ENCODE measurements at regions not wholly inside any gene's neighbourhood (a gene's known extent, or its start where the extent isn't known, plus 50 kb on each side); places are given as distances from the start of the nearest gene placed in this dataset.
"Not testable (repeated sequence)": the region's sequence is repeated elsewhere in the genome, so short reads cannot be mapped to it uniquely, and the experiment has no call there.

DNA sequence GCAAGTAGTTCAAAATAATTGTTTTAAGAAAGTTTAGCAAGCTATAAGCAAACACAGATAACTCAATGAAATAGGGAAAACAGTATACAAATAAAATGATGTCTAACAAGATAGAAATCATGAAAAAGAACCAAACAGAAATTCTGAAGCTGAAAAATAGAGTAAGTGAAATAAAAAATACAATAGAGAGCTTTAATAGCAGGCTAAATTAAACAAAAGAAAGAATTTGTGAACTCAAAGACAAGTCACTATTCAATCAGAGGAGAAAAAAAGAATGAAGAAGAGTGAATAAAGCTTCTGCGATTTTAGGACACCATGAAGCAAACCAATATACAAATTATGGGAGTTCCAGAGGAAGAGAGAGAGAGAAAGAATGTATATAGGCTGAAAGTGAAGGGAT lies 576.8 kb downstream of the STK39 start:
- DNase-seq (ENCODE audit: low read depth), result no peak
- TF ChIP-seq, protein P1, sequence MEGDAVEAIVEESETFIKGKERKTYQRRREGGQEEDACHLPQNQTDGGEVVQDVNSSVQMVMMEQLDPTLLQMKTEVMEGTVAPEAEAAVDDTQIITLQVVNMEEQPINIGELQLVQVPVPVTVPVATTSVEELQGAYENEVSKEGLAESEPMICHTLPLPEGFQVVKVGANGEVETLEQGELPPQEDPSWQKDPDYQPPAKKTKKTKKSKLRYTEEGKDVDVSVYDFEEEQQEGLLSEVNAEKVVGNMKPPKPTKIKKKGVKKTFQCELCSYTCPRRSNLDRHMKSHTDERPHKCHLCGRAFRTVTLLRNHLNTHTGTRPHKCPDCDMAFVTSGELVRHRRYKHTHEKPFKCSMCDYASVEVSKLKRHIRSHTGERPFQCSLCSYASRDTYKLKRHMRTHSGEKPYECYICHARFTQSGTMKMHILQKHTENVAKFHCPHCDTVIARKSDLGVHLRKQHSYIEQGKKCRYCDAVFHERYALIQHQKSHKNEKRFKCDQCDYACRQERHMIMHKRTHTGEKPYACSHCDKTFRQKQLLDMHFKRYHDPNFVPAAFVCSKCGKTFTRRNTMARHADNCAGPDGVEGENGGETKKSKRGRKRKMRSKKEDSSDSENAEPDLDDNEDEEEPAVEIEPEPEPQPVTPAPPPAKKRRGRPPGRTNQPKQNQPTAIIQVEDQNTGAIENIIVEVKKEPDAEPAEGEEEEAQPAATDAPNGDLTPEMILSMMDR (IDR thresholded peaks at IDR 0.05; ENCODE audit: low read length, missing control alignments), result no peak
- H3K4me3 ChIP-seq (replicated peaks; ENCODE audit: low read depth, low read length), result no peak overlapping the region

DNA sequence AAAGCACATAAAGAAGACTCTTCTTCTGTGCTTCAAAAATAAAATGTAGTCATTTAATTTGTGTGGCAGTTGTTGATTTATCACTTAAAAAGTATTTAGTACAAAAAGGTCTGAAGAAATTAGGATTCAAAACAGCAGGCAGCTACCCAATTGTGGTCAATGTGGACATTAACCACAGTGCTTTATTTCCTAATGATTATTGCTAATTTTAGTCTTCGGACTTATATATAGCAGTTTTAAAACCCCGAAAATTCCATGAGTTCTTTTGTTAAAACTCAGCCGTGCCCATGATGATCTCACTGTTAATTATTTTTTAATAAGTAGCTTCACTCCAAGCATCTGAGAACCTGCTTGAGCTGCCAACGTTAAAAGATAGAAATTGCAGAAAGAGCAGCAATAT lies 594.3 kb downstream of the STK39 start:
- H3K4me3 ChIP-seq (replicated peaks; ENCODE audit: low read depth, low read length), result no peak overlapping the region
- DNase-seq (ENCODE audit: low read depth), result no peak
- TF ChIP-seq, protein P1 (IDR thresholded peaks at IDR 0.05; ENCODE audit: low read length, missing control alignments), result no peak

DNA sequence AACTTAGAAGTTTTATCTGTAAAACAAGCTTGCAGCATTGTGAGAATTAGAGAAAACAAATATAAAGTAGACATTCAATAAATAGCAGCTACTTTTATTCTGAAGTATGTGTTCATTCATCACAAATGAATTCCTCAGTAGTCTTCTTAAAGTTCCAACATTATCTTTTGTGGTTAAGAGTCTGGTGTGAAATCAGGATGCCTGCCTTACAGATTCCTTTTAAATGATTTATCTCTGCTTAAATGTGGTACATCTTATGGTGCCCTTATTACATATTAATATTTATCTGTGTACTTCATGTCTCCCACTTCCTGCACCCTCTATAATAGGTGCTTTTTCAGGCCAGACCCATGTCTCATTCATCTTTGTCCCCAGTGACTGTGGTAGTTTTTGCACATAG lies 595.0 kb downstream of the STK39 start:
- H3K4me3 ChIP-seq (replicated peaks; ENCODE audit: low read depth, low read length), result no peak overlapping the region
- peak; percentile 8 for DNase-seq (ENCODE audit: low read depth)
- TF ChIP-seq, protein P1 (IDR thresholded peaks at IDR 0.05; ENCODE audit: low read length, missing control alignments), result no peak

DNA sequence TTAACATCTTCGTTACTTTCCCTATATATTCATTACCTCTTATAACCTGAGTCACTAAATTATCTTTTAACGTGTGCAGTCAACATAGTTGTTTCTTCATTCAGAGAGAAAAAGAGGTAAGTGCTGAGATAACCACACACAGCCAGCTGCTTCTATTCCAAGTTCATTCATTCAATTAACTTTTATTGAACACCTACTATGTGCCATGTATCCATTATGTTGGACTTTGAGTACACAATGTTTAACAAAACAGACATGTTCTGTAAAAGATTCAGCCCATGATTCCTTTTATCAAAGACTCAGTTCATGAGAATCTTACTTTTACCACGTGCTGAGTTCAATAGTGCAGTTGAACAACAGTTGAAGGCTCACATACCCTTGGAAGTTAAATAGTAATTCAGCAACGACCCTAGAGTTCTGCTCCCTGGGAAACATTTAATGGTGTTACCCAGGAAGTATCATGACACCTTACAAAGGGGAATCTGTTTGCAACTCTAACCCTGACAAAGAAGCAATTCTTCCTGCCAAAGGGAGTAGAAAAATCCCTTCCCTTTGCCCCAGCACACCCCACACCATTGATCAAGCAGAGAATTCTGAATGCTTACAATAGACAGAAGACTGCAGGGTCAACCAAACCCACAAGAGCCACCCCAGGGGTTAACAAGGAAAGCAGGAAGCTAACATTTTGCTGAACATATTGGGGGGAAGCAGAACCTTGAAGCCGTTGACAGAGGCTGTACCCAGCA lies 595.8 kb downstream of the STK39 start:
- DNase-seq (ENCODE audit: low read depth), result no peak
- no peak overlapping the region for H3K4me3 ChIP-seq (replicated peaks; ENCODE audit: low read depth, low read length)
- TF ChIP-seq, protein P1 (IDR thresholded peaks at IDR 0.05; ENCODE audit: low read length, missing control alignments), result no peak

DNA sequence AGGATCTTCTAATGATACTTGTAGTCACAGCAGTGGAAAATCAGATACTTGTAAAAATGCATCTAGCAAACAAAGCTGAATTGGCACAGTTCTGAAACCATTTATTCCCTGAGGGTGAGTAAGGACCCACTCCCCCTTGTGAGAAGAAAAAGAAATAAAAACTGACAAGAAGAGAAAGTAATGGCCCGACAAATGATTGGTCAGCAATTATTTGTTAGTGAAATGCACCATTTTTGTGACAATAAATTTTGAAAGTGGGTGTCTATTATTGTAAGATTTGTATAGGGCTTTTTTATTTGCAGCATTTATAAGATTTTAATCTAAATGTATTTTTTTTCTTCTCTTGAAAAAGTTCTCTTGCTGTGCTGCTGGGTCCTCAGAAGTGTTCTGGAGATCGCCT lies 600.8 kb downstream of the STK39 start:
- no peak for DNase-seq (ENCODE audit: low read depth)
- H3K4me3 ChIP-seq (replicated peaks; ENCODE audit: low read depth, low read length), result no peak overlapping the region
- TF ChIP-seq, protein P1 (IDR thresholded peaks at IDR 0.05; ENCODE audit: low read length, missing control alignments), result no peak

DNA sequence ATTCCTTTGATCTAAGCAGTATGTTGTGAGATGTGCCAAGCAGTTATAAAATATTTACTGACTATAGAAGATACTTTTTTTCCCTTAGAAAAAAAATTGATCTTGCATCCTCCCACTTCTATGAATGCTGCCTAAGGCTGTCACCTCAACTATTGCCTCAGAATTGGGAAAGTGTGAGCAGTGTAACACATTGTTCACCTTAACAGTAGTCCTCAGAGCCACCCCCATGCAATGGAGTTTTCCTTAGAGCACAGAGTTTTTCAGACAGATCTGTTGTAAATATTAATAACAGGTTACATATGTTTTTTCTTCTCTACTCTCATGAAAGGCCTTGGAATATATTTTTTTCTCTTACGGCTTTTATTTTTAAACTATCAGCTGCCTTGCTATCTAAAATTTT lies 607.3 kb downstream of the STK39 start:
- H3K4me3 ChIP-seq (replicated peaks; ENCODE audit: low read depth, low read length), result no peak overlapping the region
- no peak for DNase-seq (ENCODE audit: low read depth)
- TF ChIP-seq, protein P1 (IDR thresholded peaks at IDR 0.05; ENCODE audit: low read length, missing control alignments), result no peak

DNA sequence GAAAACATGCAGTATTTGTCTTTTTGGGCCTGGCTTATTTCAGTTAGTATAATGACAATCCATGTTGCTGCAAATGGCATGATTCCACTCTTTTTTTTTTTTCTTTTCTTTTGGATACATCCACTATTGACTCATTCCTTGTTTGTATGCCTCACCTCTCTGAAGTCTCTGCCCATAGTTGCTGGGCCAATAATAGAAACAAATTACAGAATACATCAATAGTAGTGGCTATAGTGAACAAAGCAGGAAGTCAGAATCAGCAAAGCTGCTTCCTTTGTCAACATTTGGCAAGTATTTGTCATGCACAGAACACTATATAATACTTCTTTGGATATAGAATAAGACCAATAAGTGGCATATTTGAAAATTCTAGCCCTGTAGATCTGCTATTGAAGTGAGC lies 609.7 kb downstream of the STK39 start:
- TF ChIP-seq, protein P1 (IDR thresholded peaks at IDR 0.05; ENCODE audit: low read length, missing control alignments), result no peak
- no peak for DNase-seq (ENCODE audit: low read depth)
- H3K4me3 ChIP-seq (replicated peaks; ENCODE audit: low read depth, low read length), result no peak overlapping the region

DNA sequence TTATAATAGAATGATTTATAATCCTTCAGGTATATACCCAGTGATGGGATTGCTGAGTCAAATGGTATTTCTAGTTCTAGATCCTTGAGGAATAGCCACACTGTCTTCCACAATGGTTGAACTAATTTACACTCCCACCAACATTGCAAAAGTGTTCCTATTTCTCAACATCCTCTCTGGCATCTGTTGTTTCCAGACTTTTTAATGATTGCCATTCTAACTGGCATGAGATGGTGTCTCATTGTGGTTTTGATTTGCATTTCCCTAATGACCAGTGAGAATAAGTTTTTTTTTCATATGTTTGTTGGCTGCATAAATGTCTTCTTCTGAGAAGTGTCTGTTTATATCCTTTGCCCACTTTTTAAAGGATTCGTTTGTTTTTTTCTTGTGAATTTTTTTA lies 615.1 kb downstream of the STK39 start:
- H3K4me3 ChIP-seq (replicated peaks; ENCODE audit: low read depth, low read length); DNase-seq (ENCODE audit: low read depth): not testable (repeated sequence)
